Muscle of leg (tissue), 3 donors: ENCODE measurements at regions not wholly inside any gene's neighbourhood (a gene's known extent, or its start where the extent isn't known, plus 50 kb on each side); places are given as distances from the start of the nearest gene placed in this dataset.
A peak's percentile ranks its signal among the peaks of the same experiment; 100 is the strongest.

Experiments used
- DNase-seq: peaks from one replicate; pipeline ENCODE4 v3.0.0; 2013
- H3K27ac ChIP-seq: one replicate; pipeline ENCODE4 v1.5.1; 2013; ENCODE audit warnings: mild to moderate bottlenecking, low read length, control low read depth
- H3K27me3 ChIP-seq: one replicate; pipeline ENCODE4 v1.6.1; 2013; ENCODE audit warnings: low read length; ENCODE audit not compliant: control insufficient read depth, insufficient read depth
- H3K36me3 ChIP-seq: one replicate; pipeline ENCODE4 v1.6.1; 2013; ENCODE audit warnings: low read length; ENCODE audit not compliant: control insufficient read depth, insufficient read depth
- H3K4me1 ChIP-seq: one replicate; pipeline ENCODE4 v1.6.1; 2013; ENCODE audit warnings: low read length; ENCODE audit not compliant: control insufficient read depth, insufficient read depth
- H3K4me3 ChIP-seq: one replicate; pipeline ENCODE4 v1.5.1; 2013; ENCODE audit warnings: low read length, control low read depth
- H3K9me3 ChIP-seq: replicated peaks from 2 replicates; pipeline ENCODE4 v1.6.1; 2013; ENCODE audit warnings: low read depth, low read length; ENCODE audit not compliant: control insufficient read depth
- whole genome bisulfite sequencing: methylation state at CpG from one replicate; pipeline ENCODE4 v1.1.5; 2013; ENCODE audit warnings: missing lambda C conversion rate; ENCODE audit not compliant: insufficient coverage; 5-methylcytosine and 5-hydroxymethylcytosine counted together

- DNase-seq: no peak
- Histone ChIP-seq H3K27me3 (peaks cover 46% of the 10 kb centered on the region), H3K4me3 (no peak overlapping the region), H3K9me3 (no peaks in the 10 kb centered on the region), H3K4me1 (peaks cover 14% of the 10 kb centered on the region), H3K27ac (no peak overlapping the region), H3K36me3 (no peaks in the 10 kb centered on the region)
- WGBS: 94% methylated on average over 5 of the region's 5 CpGs
Measured at GRCh38 chr20:48468571-48468970, 359.2 kb downstream of the PREX1 start.

- no peak for DNase-seq
- WGBS: no CpG with 5 or more reads among the region's 2 CpGs
Measured at GRCh38 chr20:48467622-48468021, 360.2 kb downstream of the PREX1 start.

GRCh38 chr20:48465271-48465670, 362.5 kb downstream of the PREX1 start:
- H3K27ac ChIP-seq: no peak overlapping the region
- no peaks in the 10 kb centered on the region for H3K36me3 ChIP-seq
- H3K9me3 ChIP-seq: no peaks in the 10 kb centered on the region
- no peak overlapping the region for H3K4me3 ChIP-seq
- 94% methylated on average over 3 of the region's 4 CpGs for WGBS
- no peak for DNase-seq
- H3K4me1 ChIP-seq: peaks cover 22% of the 10 kb centered on the region
- H3K27me3 ChIP-seq: peaks cover 52% of the 10 kb centered on the region

More at GRCh38 chr20:48467622-48468021, 360.2 kb downstream of the PREX1 start:
- Histone ChIP-seq H3K4me3 (no peak overlapping the region), H3K27ac (no peak overlapping the region), H3K9me3 (no peaks in the 10 kb centered on the region), H3K4me1 (peaks cover 23% of the 10 kb centered on the region), H3K36me3 (no peaks in the 10 kb centered on the region), H3K27me3 (peaks cover 42% of the 10 kb centered on the region)

- peak; percentile 83 for DNase-seq
- Histone ChIP-seq H3K36me3 (no peaks in the 10 kb centered on the region), H3K9me3 (no peaks in the 10 kb centered on the region), H3K27me3 (peaks cover 63% of the 10 kb centered on the region), H3K4me1 (peaks cover 22% of the 10 kb centered on the region), H3K27ac (peak overlapping the region; percentile 66), H3K4me3 (no peak overlapping the region)
- 31% methylated on average over 6 of the region's 6 CpGs for WGBS
Measured at GRCh38 chr20:48463916-48464315, 363.9 kb downstream of the PREX1 start.

- Histone ChIP-seq H3K36me3 (no peaks in the 10 kb centered on the region), H3K4me1 (peaks cover 22% of the 10 kb centered on the region), H3K4me3 (no peak overlapping the region), H3K27me3 (peaks cover 64% of the 10 kb centered on the region), H3K27ac (peak overlapping the region; percentile 66), H3K9me3 (no peaks in the 10 kb centered on the region)
- 54% methylated on average over 9 of the region's 11 CpGs for WGBS
- peak; percentile 80 for DNase-seq
Measured at GRCh38 chr20:48463096-48463720, 364.6 kb downstream of the PREX1 start.

GRCh38 chr20:48461735-48462119, 366.1 kb downstream of the PREX1 start:
- DNase-seq: no peak
- no peak overlapping the region for H3K27ac ChIP-seq
- 88% methylated on average over 1 of the region's 3 CpGs for WGBS
- peaks cover 24% of the 10 kb centered on the region for H3K4me1 ChIP-seq
- no peak overlapping the region for H3K4me3 ChIP-seq
- H3K27me3 ChIP-seq: peaks cover 55% of the 10 kb centered on the region
- no peaks in the 10 kb centered on the region for H3K9me3 ChIP-seq
- H3K36me3 ChIP-seq: no peaks in the 10 kb centered on the region

- DNase-seq: no peak
- Histone ChIP-seq H3K27me3 (peaks cover 52% of the 10 kb centered on the region), H3K9me3 (no peaks in the 10 kb centered on the region), H3K4me1 (peaks cover 29% of the 10 kb centered on the region), H3K36me3 (no peaks in the 10 kb centered on the region), H3K27ac (no peak overlapping the region), H3K4me3 (no peak overlapping the region)
- WGBS: 27% methylated on average over 10 of the region's 12 CpGs
Measured at GRCh38 chr20:48461091-48461734, 366.6 kb downstream of the PREX1 start.

- WGBS: 100% methylated on average over 1 of the region's 4 CpGs
- H3K36me3 ChIP-seq: no peaks in the 10 kb centered on the region
- H3K27me3 ChIP-seq: peaks cover 52% of the 10 kb centered on the region
Measured at GRCh38 chr20:48460681-48461080, 367.1 kb downstream of the PREX1 start.

GRCh38 chr20:48459722-48460395, 367.9 kb downstream of the PREX1 start:
- peaks cover 40% of the 10 kb centered on the region for H3K4me1 ChIP-seq
- H3K27ac ChIP-seq: no peak overlapping the region
- H3K27me3 ChIP-seq: peaks cover 56% of the 10 kb centered on the region
- no peak for DNase-seq
- H3K9me3 ChIP-seq: no peaks in the 10 kb centered on the region
- no peaks in the 10 kb centered on the region for H3K36me3 ChIP-seq
- 78% methylated on average over 19 of the region's 25 CpGs for WGBS
- H3K4me3 ChIP-seq: no peak overlapping the region

More at GRCh38 chr20:48460681-48461080, 367.1 kb downstream of the PREX1 start:
- Histone ChIP-seq H3K9me3 (no peaks in the 10 kb centered on the region), H3K27ac (no peak overlapping the region), H3K4me1 (peaks cover 34% of the 10 kb centered on the region), H3K4me3 (no peak overlapping the region)
- DNase-seq: no peak

- DNase-seq: no peak
- Histone ChIP-seq H3K4me3 (no peak overlapping the region), H3K4me1 (peaks cover 32% of the 10 kb centered on the region), H3K36me3 (no peaks in the 10 kb centered on the region), H3K9me3 (no peaks in the 10 kb centered on the region), H3K27ac (no peak overlapping the region), H3K27me3 (peaks cover 65% of the 10 kb centered on the region)
- WGBS: 64% methylated on average over 10 of the region's 12 CpGs
Measured at GRCh38 chr20:48458601-48459385, 369.0 kb downstream of the PREX1 start.
